ENCODE measurements at regions not wholly inside any gene's neighbourhood (a gene's known extent, or its start where the extent isn't known, plus 50 kb on each side); places are given as distances from the start of the nearest gene placed in this dataset.

DNA sequence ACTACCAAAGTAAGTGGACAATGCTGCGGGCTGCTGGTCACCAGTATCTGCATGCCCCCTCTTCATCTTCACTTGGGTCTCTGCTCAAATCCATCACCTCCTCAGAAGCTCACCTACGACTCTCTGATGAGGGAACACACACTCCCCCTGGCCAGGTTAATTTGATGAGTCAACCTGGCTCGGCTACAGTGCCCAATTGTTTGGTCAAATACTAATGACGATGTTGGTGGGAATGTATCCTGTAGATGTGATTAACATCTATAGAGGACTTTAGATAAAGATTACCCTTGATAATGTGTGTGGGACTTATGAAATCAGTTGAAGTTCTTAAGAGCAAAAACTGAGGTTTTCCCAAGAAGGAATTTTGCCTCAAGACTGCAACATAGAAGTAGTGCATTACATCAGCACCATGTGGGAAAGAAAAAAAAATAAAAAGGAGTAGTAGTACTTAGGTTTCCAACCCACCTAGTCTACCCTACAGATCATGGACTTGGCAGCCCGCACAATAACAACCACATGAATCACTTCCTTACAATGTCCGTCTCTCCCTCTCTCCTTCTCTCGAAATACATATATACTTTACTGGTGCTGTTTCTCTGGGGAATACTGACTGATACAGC is 467.3 kb downstream of the DNAH5 start:
- H3K4me2 ChIP-seq, result no peak overlapping the region
- TF ChIP-seq, protein P1, sequence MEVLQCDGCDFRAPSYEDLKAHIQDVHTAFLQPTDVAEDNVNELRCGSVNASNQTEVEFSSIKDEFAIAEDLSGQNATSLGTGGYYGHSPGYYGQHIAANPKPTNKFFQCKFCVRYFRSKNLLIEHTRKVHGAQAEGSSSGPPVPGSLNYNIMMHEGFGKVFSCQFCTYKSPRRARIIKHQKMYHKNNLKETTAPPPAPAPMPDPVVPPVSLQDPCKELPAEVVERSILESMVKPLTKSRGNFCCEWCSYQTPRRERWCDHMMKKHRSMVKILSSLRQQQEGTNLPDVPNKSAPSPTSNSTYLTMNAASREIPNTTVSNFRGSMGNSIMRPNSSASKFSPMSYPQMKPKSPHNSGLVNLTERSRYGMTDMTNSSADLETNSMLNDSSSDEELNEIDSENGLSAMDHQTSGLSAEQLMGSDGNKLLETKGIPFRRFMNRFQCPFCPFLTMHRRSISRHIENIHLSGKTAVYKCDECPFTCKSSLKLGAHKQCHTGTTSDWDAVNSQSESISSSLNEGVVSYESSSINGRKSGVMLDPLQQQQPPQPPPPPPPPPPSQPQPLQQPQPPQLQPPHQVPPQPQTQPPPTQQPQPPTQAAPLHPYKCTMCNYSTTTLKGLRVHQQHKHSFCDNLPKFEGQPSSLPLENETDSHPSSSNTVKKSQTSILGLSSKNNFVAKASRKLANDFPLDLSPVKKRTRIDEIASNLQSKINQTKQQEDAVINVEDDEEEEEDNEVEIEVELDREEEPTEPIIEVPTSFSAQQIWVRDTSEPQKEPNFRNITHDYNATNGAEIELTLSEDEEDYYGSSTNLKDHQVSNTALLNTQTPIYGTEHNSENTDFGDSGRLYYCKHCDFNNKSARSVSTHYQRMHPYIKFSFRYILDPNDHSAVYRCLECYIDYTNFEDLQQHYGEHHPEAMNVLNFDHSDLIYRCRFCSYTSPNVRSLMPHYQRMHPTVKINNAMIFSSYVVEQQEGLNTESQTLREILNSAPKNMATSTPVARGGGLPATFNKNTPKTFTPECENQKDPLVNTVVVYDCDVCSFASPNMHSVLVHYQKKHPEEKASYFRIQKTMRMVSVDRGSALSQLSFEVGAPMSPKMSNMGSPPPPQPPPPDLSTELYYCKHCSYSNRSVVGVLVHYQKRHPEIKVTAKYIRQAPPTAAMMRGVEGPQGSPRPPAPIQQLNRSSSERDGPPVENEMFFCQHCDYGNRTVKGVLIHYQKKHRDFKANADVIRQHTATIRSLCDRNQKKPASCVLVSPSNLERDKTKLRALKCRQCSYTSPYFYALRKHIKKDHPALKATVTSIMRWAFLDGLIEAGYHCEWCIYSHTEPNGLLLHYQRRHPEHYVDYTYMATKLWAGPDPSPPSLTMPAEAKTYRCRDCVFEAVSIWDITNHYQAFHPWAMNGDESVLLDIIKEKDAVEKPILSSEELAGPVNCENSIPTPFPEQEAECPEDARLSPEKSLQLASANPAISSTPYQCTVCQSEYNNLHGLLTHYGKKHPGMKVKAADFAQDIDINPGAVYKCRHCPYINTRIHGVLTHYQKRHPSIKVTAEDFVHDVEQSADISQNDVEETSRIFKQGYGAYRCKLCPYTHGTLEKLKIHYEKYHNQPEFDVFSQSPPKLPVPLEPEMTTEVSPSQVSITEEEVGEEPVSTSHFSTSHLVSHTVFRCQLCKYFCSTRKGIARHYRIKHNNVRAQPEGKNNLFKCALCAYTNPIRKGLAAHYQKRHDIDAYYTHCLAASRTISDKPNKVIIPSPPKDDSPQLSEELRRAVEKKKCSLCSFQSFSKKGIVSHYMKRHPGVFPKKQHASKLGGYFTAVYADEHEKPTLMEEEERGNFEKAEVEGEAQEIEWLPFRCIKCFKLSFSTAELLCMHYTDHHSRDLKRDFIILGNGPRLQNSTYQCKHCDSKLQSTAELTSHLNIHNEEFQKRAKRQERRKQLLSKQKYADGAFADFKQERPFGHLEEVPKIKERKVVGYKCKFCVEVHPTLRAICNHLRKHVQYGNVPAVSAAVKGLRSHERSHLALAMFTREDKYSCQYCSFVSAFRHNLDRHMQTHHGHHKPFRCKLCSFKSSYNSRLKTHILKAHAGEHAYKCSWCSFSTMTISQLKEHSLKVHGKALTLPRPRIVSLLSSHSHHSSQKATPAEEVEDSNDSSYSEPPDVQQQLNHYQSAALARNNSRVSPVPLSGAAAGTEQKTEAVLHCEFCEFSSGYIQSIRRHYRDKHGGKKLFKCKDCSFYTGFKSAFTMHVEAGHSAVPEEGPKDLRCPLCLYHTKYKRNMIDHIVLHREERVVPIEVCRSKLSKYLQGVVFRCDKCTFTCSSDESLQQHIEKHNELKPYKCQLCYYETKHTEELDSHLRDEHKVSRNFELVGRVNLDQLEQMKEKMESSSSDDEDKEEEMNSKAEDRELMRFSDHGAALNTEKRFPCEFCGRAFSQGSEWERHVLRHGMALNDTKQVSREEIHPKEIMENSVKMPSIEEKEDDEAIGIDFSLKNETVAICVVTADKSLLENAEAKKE (CRISPR knock-in tag; IDR thresholded peaks at IDR 0.05), result no peak
- no peak for TF ChIP-seq NANOG (IDR thresholded peaks at IDR 0.05; ENCODE audit: borderline replicate concordance)
- TF ChIP-seq POLR2AphosphoS5 (IDR thresholded peaks at IDR 0.05; ENCODE audit: low read depth), result no peak
- TF ChIP-seq, protein P2, sequence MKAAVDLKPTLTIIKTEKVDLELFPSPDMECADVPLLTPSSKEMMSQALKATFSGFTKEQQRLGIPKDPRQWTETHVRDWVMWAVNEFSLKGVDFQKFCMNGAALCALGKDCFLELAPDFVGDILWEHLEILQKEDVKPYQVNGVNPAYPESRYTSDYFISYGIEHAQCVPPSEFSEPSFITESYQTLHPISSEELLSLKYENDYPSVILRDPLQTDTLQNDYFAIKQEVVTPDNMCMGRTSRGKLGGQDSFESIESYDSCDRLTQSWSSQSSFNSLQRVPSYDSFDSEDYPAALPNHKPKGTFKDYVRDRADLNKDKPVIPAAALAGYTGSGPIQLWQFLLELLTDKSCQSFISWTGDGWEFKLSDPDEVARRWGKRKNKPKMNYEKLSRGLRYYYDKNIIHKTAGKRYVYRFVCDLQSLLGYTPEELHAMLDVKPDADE (IDR thresholded peaks at IDR 0.05), result no peak
- no peak for TF ChIP-seq CREB1 (CRISPR knock-in tag; IDR thresholded peaks at IDR 0.05; ENCODE audit: low read depth)
- TF ChIP-seq EZH2 (IDR thresholded peaks at IDR 0.05; ENCODE audit: low read depth, unreplicated experiment), result no peak
- TF ChIP-seq, protein P3, sequence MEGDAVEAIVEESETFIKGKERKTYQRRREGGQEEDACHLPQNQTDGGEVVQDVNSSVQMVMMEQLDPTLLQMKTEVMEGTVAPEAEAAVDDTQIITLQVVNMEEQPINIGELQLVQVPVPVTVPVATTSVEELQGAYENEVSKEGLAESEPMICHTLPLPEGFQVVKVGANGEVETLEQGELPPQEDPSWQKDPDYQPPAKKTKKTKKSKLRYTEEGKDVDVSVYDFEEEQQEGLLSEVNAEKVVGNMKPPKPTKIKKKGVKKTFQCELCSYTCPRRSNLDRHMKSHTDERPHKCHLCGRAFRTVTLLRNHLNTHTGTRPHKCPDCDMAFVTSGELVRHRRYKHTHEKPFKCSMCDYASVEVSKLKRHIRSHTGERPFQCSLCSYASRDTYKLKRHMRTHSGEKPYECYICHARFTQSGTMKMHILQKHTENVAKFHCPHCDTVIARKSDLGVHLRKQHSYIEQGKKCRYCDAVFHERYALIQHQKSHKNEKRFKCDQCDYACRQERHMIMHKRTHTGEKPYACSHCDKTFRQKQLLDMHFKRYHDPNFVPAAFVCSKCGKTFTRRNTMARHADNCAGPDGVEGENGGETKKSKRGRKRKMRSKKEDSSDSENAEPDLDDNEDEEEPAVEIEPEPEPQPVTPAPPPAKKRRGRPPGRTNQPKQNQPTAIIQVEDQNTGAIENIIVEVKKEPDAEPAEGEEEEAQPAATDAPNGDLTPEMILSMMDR (conservative IDR thresholded peaks at IDR 0.05; ENCODE audit: low read depth in 2 of 2), result no peak
- no peak for TF ChIP-seq STAT1 (IDR thresholded peaks at IDR 0.05; ENCODE audit: unreplicated experiment)
- TF ChIP-seq, protein P4, sequence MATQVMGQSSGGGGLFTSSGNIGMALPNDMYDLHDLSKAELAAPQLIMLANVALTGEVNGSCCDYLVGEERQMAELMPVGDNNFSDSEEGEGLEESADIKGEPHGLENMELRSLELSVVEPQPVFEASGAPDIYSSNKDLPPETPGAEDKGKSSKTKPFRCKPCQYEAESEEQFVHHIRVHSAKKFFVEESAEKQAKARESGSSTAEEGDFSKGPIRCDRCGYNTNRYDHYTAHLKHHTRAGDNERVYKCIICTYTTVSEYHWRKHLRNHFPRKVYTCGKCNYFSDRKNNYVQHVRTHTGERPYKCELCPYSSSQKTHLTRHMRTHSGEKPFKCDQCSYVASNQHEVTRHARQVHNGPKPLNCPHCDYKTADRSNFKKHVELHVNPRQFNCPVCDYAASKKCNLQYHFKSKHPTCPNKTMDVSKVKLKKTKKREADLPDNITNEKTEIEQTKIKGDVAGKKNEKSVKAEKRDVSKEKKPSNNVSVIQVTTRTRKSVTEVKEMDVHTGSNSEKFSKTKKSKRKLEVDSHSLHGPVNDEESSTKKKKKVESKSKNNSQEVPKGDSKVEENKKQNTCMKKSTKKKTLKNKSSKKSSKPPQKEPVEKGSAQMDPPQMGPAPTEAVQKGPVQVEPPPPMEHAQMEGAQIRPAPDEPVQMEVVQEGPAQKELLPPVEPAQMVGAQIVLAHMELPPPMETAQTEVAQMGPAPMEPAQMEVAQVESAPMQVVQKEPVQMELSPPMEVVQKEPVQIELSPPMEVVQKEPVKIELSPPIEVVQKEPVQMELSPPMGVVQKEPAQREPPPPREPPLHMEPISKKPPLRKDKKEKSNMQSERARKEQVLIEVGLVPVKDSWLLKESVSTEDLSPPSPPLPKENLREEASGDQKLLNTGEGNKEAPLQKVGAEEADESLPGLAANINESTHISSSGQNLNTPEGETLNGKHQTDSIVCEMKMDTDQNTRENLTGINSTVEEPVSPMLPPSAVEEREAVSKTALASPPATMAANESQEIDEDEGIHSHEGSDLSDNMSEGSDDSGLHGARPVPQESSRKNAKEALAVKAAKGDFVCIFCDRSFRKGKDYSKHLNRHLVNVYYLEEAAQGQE (IDR thresholded peaks at IDR 0.05; ENCODE audit: unreplicated experiment), result no peak
- TF ChIP-seq EZH2phosphoT487 (IDR thresholded peaks at IDR 0.05; ENCODE audit: unreplicated experiment), result no peak
- no peak for TF ChIP-seq ZNF331 (CRISPR knock-in tag; IDR thresholded peaks at IDR 0.05; ENCODE audit: low read depth)
- no peak for TF ChIP-seq ZNF114 (CRISPR knock-in tag; IDR thresholded peaks at IDR 0.05)
- Mint-ChIP-seq H3K27ac (no peak overlapping the region), H3K4me1 (peaks cover 16% of the 10 kb centered on the region), H3K36me3 (ENCODE audit: low read depth) (peaks cover 11% of the 10 kb centered on the region; the same call in 2 of the 3 replicates), H3K4me3 (no peak overlapping the region), H3K9me3 (peaks cover 8% of the 10 kb centered on the region; the same call in 2 of the 3 replicates), H3K27me3 (ENCODE audit: insufficient read depth, low read depth, poor library complexity) (no peaks in the 10 kb centered on the region)
- no peaks in the 10 kb centered on the region for H3K36me3 ChIP-seq (ENCODE audit: insufficient read depth)
- DNase-seq (ENCODE audit: low spot score), result no peak
- H3K27me3 ChIP-seq (ENCODE audit: insufficient read depth), result no peaks in the 10 kb centered on the region
- H4K20me1 ChIP-seq (replicated peaks; ENCODE audit: insufficient read depth), result no peaks in the 10 kb centered on the region
- peaks cover 16% of the 10 kb centered on the region for H3K9me2 ChIP-seq (ENCODE audit: insufficient read depth)
- H3K4me1 ChIP-seq (ENCODE audit: insufficient read depth), result peaks cover 12% of the 10 kb centered on the region; the same call in 1 of the 2 replicates
- H3K27ac ChIP-seq (ENCODE audit: low read depth), result no peak overlapping the region
- H3F3A ChIP-seq (replicated peaks; ENCODE audit: low read depth), result no peaks in the 10 kb centered on the region
- H2AFZ ChIP-seq, result no peak overlapping the region
- H3K79me2 ChIP-seq (replicated peaks; ENCODE audit: insufficient read depth), result no peaks in the 10 kb centered on the region
- no peak overlapping the region for H3K4me3 ChIP-seq
- ATAC-seq, result no peak

Measured in GM23338 (cell line).